PFSK-1 (cell line): ENCODE measurements at regions not wholly inside any gene's neighbourhood (a gene's known extent, or its start where the extent isn't known, plus 50 kb on each side); places are given as distances from the start of the nearest gene placed in this dataset.

Experiments
- FOXP2 ChIP-seq: optimal IDR thresholded peaks from 2 replicates; pipeline ENCODE3; 2011; ENCODE audit warnings: borderline replicate concordance, control low read depth, inconsistent platforms; ENCODE audit not compliant: insufficient read depth; ENCODE audit errors: extremely low read length, extremely low read depth
- POLR2AphosphoS5 ChIP-seq: IDR thresholded peaks from 2 replicates; pipeline ENCODE4 v1.6.1; 2012; ENCODE audit warnings: low read depth, mild to moderate bottlenecking, control low read depth, low read length, moderate library complexity
- SIN3A ChIP-seq: IDR thresholded peaks from 2 replicates; pipeline ENCODE4 v1.6.1; 2012; ENCODE audit warnings: mild to moderate bottlenecking, low read length, moderate library complexity, borderline replicate concordance; ENCODE audit not compliant: insufficient read depth
- TAF1 ChIP-seq: IDR thresholded peaks from 2 replicates; pipeline ENCODE4 v1.6.1; 2012; ENCODE audit warnings: low read length, control low read depth, borderline replicate concordance; ENCODE audit not compliant: insufficient read depth
- TF ChIP-seq, protein P1 (sequence below), 2 experiments: IDR thresholded peaks; 2 replicates each; pipeline versions ENCODE4 v1.6.1 to v1.8.0; 2011 to 2012; ENCODE audit warnings: low read depth in 2 of 2, low read length in 2 of 2, control low read depth in 1 of 2, inconsistent platforms in 1 of 2, mild to moderate bottlenecking in 1 of 2, moderate library complexity in 1 of 2; ENCODE audit not compliant: insufficient read depth in 1 of 2

DNA sequence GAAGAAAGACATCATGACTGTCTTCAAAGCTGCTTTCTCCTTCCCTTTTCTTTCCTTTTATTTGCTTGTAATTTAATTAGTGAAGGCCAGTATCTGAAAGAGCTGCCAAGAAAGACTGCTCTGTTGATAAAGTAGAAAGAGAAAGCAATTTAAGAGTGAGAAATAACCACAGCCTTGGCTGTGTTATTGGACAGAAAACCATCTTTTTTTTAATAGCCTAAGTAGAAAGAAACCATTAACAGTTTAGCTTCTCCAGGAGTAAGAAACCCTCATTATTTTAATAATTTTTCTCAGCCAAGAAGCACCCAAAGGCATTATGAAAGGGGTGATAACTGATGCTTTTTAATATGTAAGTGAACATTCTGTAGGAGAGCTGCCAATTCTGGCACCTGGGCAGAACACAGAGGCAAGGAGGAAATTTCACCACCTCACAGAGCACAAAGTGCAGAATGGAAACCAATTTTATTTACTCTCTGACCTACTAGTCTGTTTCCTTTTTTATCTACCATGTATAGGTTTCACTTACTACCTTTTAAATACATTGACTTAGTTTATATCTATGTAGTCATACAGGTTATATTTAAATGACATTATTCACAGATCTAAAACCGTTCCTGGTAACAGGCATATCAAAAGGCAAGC, 703.2 kb downstream of the MRPL39 start:
- TF ChIP-seq TAF1 = no peak
- no peak for TF ChIP-seq POLR2AphosphoS5
- TF ChIP-seq, protein P1, sequence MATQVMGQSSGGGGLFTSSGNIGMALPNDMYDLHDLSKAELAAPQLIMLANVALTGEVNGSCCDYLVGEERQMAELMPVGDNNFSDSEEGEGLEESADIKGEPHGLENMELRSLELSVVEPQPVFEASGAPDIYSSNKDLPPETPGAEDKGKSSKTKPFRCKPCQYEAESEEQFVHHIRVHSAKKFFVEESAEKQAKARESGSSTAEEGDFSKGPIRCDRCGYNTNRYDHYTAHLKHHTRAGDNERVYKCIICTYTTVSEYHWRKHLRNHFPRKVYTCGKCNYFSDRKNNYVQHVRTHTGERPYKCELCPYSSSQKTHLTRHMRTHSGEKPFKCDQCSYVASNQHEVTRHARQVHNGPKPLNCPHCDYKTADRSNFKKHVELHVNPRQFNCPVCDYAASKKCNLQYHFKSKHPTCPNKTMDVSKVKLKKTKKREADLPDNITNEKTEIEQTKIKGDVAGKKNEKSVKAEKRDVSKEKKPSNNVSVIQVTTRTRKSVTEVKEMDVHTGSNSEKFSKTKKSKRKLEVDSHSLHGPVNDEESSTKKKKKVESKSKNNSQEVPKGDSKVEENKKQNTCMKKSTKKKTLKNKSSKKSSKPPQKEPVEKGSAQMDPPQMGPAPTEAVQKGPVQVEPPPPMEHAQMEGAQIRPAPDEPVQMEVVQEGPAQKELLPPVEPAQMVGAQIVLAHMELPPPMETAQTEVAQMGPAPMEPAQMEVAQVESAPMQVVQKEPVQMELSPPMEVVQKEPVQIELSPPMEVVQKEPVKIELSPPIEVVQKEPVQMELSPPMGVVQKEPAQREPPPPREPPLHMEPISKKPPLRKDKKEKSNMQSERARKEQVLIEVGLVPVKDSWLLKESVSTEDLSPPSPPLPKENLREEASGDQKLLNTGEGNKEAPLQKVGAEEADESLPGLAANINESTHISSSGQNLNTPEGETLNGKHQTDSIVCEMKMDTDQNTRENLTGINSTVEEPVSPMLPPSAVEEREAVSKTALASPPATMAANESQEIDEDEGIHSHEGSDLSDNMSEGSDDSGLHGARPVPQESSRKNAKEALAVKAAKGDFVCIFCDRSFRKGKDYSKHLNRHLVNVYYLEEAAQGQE (IDR thresholded peaks at IDR 0.05; ENCODE audit: insufficient read depth in 1 of 2, low read depth in 2 of 2, low read length in 2 of 2) = no peak
- no peak for TF ChIP-seq SIN3A
- no peak for TF ChIP-seq FOXP2
